Nephron (organoid): ENCODE measurements at regions not wholly inside any gene's neighbourhood (a gene's known extent, or its start where the extent isn't known, plus 50 kb on each side); places are given as distances from the start of the nearest gene placed in this dataset.

Experiments used
- H3K27ac Mint-ChIP-seq, 3 experiments: 2 replicates each; pipeline ENCODE4 v1.8.0; 2020; ENCODE audit warnings: mixed read lengths in 3 of 3, mild to moderate bottlenecking in 2 of 3, moderate library complexity in 1 of 3
- H3K27me3 Mint-ChIP-seq: 2 replicates; pipeline ENCODE4 v1.8.0; 2021; ENCODE audit warnings: low read depth, mild to moderate bottlenecking, moderate library complexity, mixed read lengths
- H3K36me3 Mint-ChIP-seq: 2 replicates; pipeline ENCODE4 v1.8.0; 2020; ENCODE audit warnings: low read depth, mixed read lengths
- H3K4me1 Mint-ChIP-seq: 2 replicates; pipeline ENCODE4 v1.8.0; 2020; ENCODE audit warnings: mixed read lengths
- H3K4me3 Mint-ChIP-seq, 3 experiments: 2 replicates each; pipeline ENCODE4 v1.8.0; 2020; ENCODE audit warnings: mild to moderate bottlenecking in 3 of 3, mixed read lengths in 3 of 3, moderate library complexity in 2 of 3
- H3K9me3 Mint-ChIP-seq: 2 replicates; pipeline ENCODE4 v1.8.0; 2020; ENCODE audit warnings: mixed read lengths
- CTCF ChIP-seq, 3 experiments: fragments of 200-600 bp; sonication (generic); IDR thresholded peaks; one replicate each; pipeline ENCODE4 v1.5.0; 2021; ENCODE audit warnings: antibody characterized with exemption in 3 of 3; ENCODE audit not compliant: unreplicated experiment in 3 of 3

- no peak for TF ChIP-seq CTCF (IDR thresholded peaks at IDR 0.05; ENCODE audit: unreplicated experiment in 3 of 3)
- H3K9me3 Mint-ChIP-seq: peaks cover 2% of the 10 kb centered on the region
- no peaks in the 10 kb centered on the region for H3K36me3 Mint-ChIP-seq
- H3K27ac Mint-ChIP-seq: no peak overlapping the region
- no peaks in the 10 kb centered on the region for H3K4me1 Mint-ChIP-seq
- H3K27me3 Mint-ChIP-seq: no peaks in the 10 kb centered on the region
- H3K4me3 Mint-ChIP-seq: no peak overlapping the region
Observed at GRCh38 chr13:85497652-85498051, 301.6 kb downstream of the SLITRK6 start.

GRCh38 chr13:85492283-85492682 lies 306.9 kb downstream of the SLITRK6 start:
- H3K4me1 Mint-ChIP-seq: no peaks in the 10 kb centered on the region
- no peaks in the 10 kb centered on the region for H3K36me3 Mint-ChIP-seq
- TF ChIP-seq CTCF (IDR thresholded peaks at IDR 0.05; ENCODE audit: unreplicated experiment in 3 of 3): no peak
- no peak overlapping the region for H3K27ac Mint-ChIP-seq
- peaks cover 2% of the 10 kb centered on the region for H3K9me3 Mint-ChIP-seq
- no peaks in the 10 kb centered on the region for H3K27me3 Mint-ChIP-seq
- H3K4me3 Mint-ChIP-seq: no peak overlapping the region

GRCh38 chr13:85486663-85487062 lies 312.6 kb downstream of the SLITRK6 start:
- H3K27me3 Mint-ChIP-seq: no peaks in the 10 kb centered on the region
- H3K9me3 Mint-ChIP-seq: peaks cover 2% of the 10 kb centered on the region

GRCh38 chr13:85473144-85473543 lies 326.1 kb downstream of the SLITRK6 start:
- H3K9me3 Mint-ChIP-seq: no peaks in the 10 kb centered on the region
- no peaks in the 10 kb centered on the region for H3K36me3 Mint-ChIP-seq
- no peak overlapping the region for H3K27ac Mint-ChIP-seq
- TF ChIP-seq CTCF (IDR thresholded peaks at IDR 0.05; ENCODE audit: unreplicated experiment in 3 of 3): no peak
- H3K4me3 Mint-ChIP-seq: no peak overlapping the region
- H3K27me3 Mint-ChIP-seq: no peaks in the 10 kb centered on the region
- H3K4me1 Mint-ChIP-seq: no peaks in the 10 kb centered on the region

More at GRCh38 chr13:85486663-85487062, 312.6 kb downstream of the SLITRK6 start:
- H3K4me1 Mint-ChIP-seq: no peaks in the 10 kb centered on the region
- no peak for TF ChIP-seq CTCF (IDR thresholded peaks at IDR 0.05; ENCODE audit: unreplicated experiment in 3 of 3)
- H3K36me3 Mint-ChIP-seq: no peaks in the 10 kb centered on the region
- H3K27ac Mint-ChIP-seq: no peak overlapping the region
- H3K4me3 Mint-ChIP-seq: no peak overlapping the region

GRCh38 chr13:85469320-85469719 lies 329.9 kb downstream of the SLITRK6 start:
- TF ChIP-seq CTCF (IDR thresholded peaks at IDR 0.05; ENCODE audit: unreplicated experiment in 3 of 3): no peak
- no peak overlapping the region for H3K27ac Mint-ChIP-seq
- no peak overlapping the region for H3K4me3 Mint-ChIP-seq
- H3K27me3 Mint-ChIP-seq: no peaks in the 10 kb centered on the region
- no peaks in the 10 kb centered on the region for H3K4me1 Mint-ChIP-seq
- no peaks in the 10 kb centered on the region for H3K9me3 Mint-ChIP-seq
- H3K36me3 Mint-ChIP-seq: no peaks in the 10 kb centered on the region

- Mint-ChIP-seq H3K27ac (no peak overlapping the region), H3K9me3 (peaks cover 7% of the 10 kb centered on the region), H3K4me1 (no peaks in the 10 kb centered on the region), H3K27me3 (no peaks in the 10 kb centered on the region), H3K36me3 (peaks cover 9% of the 10 kb centered on the region), H3K4me3 (no peak overlapping the region)
- no peak for TF ChIP-seq CTCF (IDR thresholded peaks at IDR 0.05; ENCODE audit: unreplicated experiment in 3 of 3)
Observed at GRCh38 chr13:85462792-85463425, 336.3 kb downstream of the SLITRK6 start.
